ENCODE measurements at regions not wholly inside any gene's neighbourhood (a gene's known extent, or its start where the extent isn't known, plus 50 kb on each side); places are given as distances from the start of the nearest gene placed in this dataset.

DNA sequence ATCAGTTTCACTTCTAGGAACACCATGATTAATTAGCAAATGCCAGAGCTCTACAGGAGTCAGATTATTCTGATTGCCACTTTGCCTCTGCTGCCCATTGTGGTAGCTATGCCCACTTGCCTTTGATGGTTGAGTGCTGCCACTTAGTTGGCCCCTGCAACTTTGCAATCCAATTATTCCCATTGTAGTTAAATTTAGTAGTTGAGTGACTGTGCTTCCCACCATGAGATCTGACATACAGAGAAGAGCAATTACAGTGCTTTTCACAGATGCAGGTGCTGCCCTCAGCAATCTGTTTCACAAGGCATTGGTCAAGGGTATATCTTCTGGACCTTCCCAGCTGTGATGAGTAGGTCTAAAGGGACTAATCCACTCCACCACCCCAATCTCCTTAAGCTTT lies 468.4 kb upstream of the RGS6 start:
- Histone ChIP-seq H3K36me3 (ENCODE audit: low read length) (no peaks in the 10 kb centered on the region), H3K9ac (ENCODE audit: low read length) (no peak overlapping the region), H3K27ac (ENCODE audit: low read depth, low read length) (no peak overlapping the region), H3F3A (ENCODE audit: insufficient read depth) (no peaks in the 10 kb centered on the region), H3K4me2 (ENCODE audit: low read depth, low read length, poor library complexity, severe bottlenecking) (no peak overlapping the region), H3K4me3 (ENCODE audit: insufficient read depth, low read length, poor library complexity, severe bottlenecking) (no peak overlapping the region), H4K20me1 (ENCODE audit: low read depth, low read length) (no peaks in the 10 kb centered on the region), H2AFZ (ENCODE audit: low read depth, low read length, severe bottlenecking) (no peak overlapping the region), H3K79me2 (ENCODE audit: insufficient read depth, low read length) (no peaks in the 10 kb centered on the region), H3K27me3 (ENCODE audit: low read length) (no peaks in the 10 kb centered on the region), H3K9me2 (replicated peaks; ENCODE audit: insufficient read depth, low read length) (no peaks in the 10 kb centered on the region), H3K9me3 (ENCODE audit: insufficient read depth, low read length) (no peaks in the 10 kb centered on the region)
- no peak for TF ChIP-seq EZH2phosphoT487 (conservative IDR thresholded peaks at IDR 0.05; ENCODE audit: low read length)
- TF ChIP-seq, protein P1, sequence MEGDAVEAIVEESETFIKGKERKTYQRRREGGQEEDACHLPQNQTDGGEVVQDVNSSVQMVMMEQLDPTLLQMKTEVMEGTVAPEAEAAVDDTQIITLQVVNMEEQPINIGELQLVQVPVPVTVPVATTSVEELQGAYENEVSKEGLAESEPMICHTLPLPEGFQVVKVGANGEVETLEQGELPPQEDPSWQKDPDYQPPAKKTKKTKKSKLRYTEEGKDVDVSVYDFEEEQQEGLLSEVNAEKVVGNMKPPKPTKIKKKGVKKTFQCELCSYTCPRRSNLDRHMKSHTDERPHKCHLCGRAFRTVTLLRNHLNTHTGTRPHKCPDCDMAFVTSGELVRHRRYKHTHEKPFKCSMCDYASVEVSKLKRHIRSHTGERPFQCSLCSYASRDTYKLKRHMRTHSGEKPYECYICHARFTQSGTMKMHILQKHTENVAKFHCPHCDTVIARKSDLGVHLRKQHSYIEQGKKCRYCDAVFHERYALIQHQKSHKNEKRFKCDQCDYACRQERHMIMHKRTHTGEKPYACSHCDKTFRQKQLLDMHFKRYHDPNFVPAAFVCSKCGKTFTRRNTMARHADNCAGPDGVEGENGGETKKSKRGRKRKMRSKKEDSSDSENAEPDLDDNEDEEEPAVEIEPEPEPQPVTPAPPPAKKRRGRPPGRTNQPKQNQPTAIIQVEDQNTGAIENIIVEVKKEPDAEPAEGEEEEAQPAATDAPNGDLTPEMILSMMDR (IDR thresholded peaks at IDR 0.05; ENCODE audit: insufficient read depth, low read length, poor library complexity, severe bottlenecking) = no peak

DNA sequence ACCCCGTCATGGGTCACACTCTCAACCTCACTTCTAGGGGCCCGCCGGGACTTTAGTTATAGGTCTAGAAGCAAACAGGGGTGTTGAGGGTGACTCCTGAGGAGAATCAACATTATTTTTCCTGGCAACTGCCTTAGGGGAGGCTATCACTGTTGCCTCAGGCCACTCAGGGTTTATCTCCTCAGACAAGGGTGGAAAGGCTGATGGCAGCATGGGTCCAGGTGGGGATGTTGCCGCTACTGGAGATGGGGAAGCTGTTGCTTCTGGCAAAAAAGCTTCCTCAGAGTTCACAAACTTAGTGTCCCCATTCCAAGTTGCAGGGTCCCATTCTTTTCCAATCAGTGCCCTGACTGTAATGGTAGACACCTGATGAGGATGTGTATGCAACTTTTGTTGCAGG lies 467.4 kb upstream of the RGS6 start:
- no peaks in the 10 kb centered on the region for H3F3A ChIP-seq (ENCODE audit: insufficient read depth)
- TF ChIP-seq EZH2phosphoT487 (conservative IDR thresholded peaks at IDR 0.05; ENCODE audit: low read length) = no peak
- TF ChIP-seq, protein P1 (IDR thresholded peaks at IDR 0.05; ENCODE audit: insufficient read depth, low read length, poor library complexity, severe bottlenecking) = no peak
- H3K4me2 ChIP-seq (ENCODE audit: low read depth, low read length, poor library complexity, severe bottlenecking) = no peak overlapping the region
- H2AFZ ChIP-seq (ENCODE audit: low read depth, low read length, severe bottlenecking) = no peak overlapping the region
- no peak overlapping the region for H3K4me3 ChIP-seq (ENCODE audit: insufficient read depth, low read length, poor library complexity, severe bottlenecking)
- no peak overlapping the region for H3K27ac ChIP-seq (ENCODE audit: low read depth, low read length)
- H3K79me2 ChIP-seq (ENCODE audit: insufficient read depth, low read length) = no peaks in the 10 kb centered on the region
- H4K20me1 ChIP-seq (ENCODE audit: low read depth, low read length) = no peaks in the 10 kb centered on the region
- H3K36me3 ChIP-seq (ENCODE audit: low read length) = no peaks in the 10 kb centered on the region
- no peaks in the 10 kb centered on the region for H3K9me2 ChIP-seq (replicated peaks; ENCODE audit: insufficient read depth, low read length)
- H3K9ac ChIP-seq (ENCODE audit: low read length) = no peak overlapping the region
- H3K9me3 ChIP-seq (ENCODE audit: insufficient read depth, low read length) = no peaks in the 10 kb centered on the region
- H3K27me3 ChIP-seq (ENCODE audit: low read length) = no peaks in the 10 kb centered on the region

DNA sequence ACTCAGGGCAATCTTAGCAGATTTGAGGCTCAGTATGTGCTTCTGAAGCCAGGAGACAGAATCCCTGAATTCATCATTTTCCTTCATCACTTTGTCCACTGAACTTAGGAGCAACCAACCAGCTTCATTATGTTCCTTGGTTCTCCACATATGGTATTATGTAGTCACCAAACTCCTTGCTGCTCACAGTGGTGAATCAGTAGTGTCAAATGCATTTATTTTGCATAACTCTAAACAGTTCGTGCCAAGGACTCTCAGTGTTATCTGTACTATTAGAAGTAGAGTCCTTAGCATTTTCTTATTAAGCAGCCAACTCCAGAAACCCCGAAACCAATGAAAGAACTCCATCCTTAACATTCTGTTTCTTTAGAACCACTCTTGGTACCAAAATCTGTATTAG lies 466.9 kb upstream of the RGS6 start:
- Histone ChIP-seq H3K9me2 (replicated peaks; ENCODE audit: insufficient read depth, low read length) (no peaks in the 10 kb centered on the region), H3K4me2 (ENCODE audit: low read depth, low read length, poor library complexity, severe bottlenecking) (no peak overlapping the region), H3K9ac (ENCODE audit: low read length) (no peak overlapping the region), H3K9me3 (ENCODE audit: insufficient read depth, low read length) (no peaks in the 10 kb centered on the region), H4K20me1 (ENCODE audit: low read depth, low read length) (no peaks in the 10 kb centered on the region), H3K79me2 (ENCODE audit: insufficient read depth, low read length) (no peaks in the 10 kb centered on the region), H3K4me3 (ENCODE audit: insufficient read depth, low read length, poor library complexity, severe bottlenecking) (no peak overlapping the region), H3K27me3 (ENCODE audit: low read length) (no peaks in the 10 kb centered on the region), H2AFZ (ENCODE audit: low read depth, low read length, severe bottlenecking) (no peak overlapping the region), H3K27ac (ENCODE audit: low read depth, low read length) (no peak overlapping the region), H3F3A (ENCODE audit: insufficient read depth) (no peaks in the 10 kb centered on the region), H3K36me3 (ENCODE audit: low read length) (no peaks in the 10 kb centered on the region)
- TF ChIP-seq, protein P1 (IDR thresholded peaks at IDR 0.05; ENCODE audit: insufficient read depth, low read length, poor library complexity, severe bottlenecking) = no peak
- TF ChIP-seq EZH2phosphoT487 (conservative IDR thresholded peaks at IDR 0.05; ENCODE audit: low read length) = no peak

DNA sequence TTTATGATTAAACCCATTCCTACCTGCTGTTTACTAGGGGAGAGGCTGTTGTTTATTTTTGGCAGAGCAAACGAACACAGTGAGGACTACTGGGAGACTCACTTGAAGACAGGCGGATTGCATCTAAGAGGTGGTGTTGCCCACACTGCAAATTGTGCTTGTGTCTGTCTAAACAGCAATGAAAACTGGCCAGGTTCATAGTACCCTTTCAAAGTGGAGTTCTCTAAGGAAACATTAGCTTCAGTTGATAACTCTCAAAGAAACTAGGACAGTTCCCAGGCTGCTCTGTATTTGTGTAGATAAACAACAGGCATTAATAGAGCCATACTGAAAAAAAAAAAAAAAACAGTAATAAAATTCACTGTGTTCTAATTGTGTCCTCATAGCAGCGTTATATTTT lies 466.0 kb upstream of the RGS6 start:
- Histone ChIP-seq H3K4me2 (ENCODE audit: low read depth, low read length, poor library complexity, severe bottlenecking) (no peak overlapping the region), H4K20me1 (ENCODE audit: low read depth, low read length) (no peaks in the 10 kb centered on the region), H3K27me3 (ENCODE audit: low read length) (no peaks in the 10 kb centered on the region), H3F3A (ENCODE audit: insufficient read depth) (no peaks in the 10 kb centered on the region), H3K9ac (ENCODE audit: low read length) (no peak overlapping the region), H3K27ac (ENCODE audit: low read depth, low read length) (no peak overlapping the region), H2AFZ (ENCODE audit: low read depth, low read length, severe bottlenecking) (no peak overlapping the region), H3K36me3 (ENCODE audit: low read length) (no peaks in the 10 kb centered on the region), H3K9me3 (ENCODE audit: insufficient read depth, low read length) (no peaks in the 10 kb centered on the region), H3K4me3 (ENCODE audit: insufficient read depth, low read length, poor library complexity, severe bottlenecking) (no peak overlapping the region), H3K9me2 (replicated peaks; ENCODE audit: insufficient read depth, low read length) (no peaks in the 10 kb centered on the region), H3K79me2 (ENCODE audit: insufficient read depth, low read length) (no peaks in the 10 kb centered on the region)
- TF ChIP-seq EZH2phosphoT487 (conservative IDR thresholded peaks at IDR 0.05; ENCODE audit: low read length) = no peak
- TF ChIP-seq, protein P1 (IDR thresholded peaks at IDR 0.05; ENCODE audit: insufficient read depth, low read length, poor library complexity, severe bottlenecking) = no peak

Data from SU-DHL-6 (cell line).